NCI-H2171 treated with DMSO at 0.1 percent for 48 hours (cell line): ENCODE measurements at regions not wholly inside any gene's neighbourhood (a gene's known extent, or its start where the extent isn't known, plus 50 kb on each side); places are given as distances from the start of the nearest gene placed in this dataset.
"Not testable (repeated sequence)": the region's sequence is repeated elsewhere in the genome, so short reads cannot be mapped to it uniquely, and the experiment has no call there.

ENCODE experiments used
- DNase-seq: peaks from one replicate; lab custom pipeline; 2025; lab: John Stamatoyannopoulos, UW

DNA sequence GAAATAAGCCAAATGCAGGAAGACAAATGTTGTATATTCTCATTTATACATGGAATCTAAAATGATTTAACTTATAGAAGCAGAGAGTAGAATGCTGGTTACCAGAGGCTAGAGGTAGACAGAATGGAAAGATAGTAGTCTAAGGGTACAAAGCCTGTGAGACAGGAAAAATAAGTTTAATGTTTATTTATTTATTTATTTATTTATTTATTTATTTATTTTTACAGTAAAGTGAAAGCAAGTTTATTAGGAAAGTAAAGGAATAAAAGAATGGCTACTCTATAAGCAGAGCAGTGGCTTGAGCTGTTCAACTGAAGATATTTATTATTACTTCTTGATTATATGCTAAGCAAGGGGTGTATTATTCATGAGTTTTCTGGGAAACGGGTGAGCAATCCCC, 203.2 kb downstream of the LAS1L start:
- no peak for DNase-seq

DNA sequence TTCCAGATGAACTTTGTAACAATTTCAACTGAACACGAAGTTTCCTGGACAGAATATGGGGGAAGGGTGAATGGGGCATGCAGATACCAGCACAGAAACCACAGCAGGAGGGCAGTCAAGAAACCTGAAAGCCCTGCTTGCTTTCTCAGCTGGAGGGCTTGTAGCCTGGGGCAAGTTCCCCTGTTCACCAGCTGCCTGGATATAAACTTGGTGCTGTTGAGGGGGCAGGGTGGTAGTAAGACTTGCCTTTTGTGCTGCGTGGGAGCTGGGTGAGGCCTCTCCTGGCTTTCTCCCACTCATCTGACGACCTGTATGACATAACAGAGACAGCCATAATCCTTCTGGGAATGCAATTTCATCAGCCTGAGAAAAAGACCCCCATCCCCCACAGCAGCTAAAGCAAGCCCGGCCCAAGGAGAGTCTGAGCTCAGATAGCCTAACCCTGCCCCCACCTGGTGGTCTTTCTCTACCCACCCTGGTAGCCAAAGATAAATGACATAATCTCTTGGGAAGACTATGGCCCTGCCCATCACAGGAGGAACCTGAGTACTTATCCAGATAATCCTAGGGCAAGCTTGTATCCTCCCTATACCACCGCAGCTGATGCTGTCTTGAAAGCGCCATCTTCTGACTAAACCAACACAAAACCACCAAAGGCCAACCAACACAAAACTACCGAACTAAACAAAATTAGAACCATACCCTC, 234.3 kb downstream of the LAS1L start:
- no peak for DNase-seq

DNA sequence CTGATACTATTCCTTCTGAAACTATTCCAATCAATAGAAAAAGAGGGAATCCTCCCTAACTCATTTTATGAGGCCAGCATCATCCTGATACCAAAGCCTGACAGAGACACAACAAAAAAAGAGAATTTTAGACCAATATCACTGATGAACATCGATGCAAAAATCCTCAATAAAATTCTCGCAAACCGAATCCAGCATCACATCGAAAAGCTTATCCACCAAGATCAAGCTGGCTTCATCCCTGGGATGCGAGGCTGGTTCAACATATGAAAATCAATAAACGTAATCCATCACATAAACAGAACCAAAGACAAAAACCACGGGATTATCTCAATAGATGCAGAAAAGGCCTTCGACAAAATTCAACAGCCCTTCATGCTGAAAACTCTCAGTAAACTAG, 251.7 kb downstream of the LAS1L start:
- not testable (repeated sequence) for DNase-seq

DNA sequence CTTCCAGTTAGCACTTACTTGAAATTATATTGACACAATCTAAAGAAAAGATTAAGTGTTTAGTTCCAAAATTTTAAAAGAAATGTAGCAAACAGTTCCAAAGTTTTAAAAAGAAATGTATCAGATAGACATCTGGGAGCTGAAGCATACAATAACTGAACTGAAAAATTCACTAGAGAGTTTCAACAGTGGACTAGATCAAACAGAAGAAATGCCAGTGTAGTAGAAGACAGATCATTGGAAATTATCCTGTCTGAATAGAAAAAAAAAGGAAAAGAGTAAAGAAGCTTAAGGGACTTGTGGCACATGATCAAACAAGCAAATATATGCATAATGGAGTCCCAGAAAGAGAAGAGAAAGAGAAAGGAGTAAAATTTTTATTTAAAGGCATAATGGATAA, 261.4 kb downstream of the LAS1L start:
- DNase-seq, result no peak

DNA sequence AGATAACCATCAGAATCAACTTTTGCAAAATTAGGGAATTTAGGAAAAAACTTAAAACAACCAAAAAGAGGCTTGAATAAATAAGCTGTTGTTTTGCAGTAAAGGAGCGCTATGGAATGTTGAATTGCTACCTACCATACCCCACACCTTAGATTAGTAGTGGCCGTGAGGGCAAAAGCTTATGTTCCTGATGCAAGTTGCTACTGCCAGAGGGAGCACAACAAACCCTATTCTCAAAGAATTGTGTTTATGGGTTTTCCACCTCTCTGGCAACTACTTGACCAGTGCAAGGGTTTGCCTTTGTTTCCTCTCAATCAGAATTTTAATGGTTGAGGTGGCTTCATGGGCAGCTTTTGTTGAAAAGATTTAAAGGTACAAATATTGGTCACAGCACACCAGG, 268.1 kb downstream of the LAS1L start:
- no peak for DNase-seq

DNA sequence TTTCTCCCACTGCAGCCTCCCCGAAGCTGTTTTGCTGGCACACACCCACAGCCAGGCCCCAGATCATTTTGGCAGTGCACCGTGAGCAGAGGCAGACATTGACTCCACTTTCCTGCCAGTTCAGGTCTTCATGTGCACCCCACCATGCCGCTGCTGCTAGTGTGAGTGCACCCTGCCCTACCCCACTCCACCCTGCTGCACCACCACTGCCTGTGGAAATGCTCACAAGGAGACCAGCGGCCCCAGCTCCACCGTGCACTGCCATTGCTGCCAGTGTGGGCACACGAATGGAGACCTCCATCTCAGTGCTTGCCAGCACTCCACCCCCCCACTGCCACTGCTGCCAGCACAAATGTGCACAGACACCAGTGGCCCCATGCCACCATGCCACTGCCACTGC, 277.6 kb upstream of the ZC4H2 start:
- no peak for DNase-seq

DNA sequence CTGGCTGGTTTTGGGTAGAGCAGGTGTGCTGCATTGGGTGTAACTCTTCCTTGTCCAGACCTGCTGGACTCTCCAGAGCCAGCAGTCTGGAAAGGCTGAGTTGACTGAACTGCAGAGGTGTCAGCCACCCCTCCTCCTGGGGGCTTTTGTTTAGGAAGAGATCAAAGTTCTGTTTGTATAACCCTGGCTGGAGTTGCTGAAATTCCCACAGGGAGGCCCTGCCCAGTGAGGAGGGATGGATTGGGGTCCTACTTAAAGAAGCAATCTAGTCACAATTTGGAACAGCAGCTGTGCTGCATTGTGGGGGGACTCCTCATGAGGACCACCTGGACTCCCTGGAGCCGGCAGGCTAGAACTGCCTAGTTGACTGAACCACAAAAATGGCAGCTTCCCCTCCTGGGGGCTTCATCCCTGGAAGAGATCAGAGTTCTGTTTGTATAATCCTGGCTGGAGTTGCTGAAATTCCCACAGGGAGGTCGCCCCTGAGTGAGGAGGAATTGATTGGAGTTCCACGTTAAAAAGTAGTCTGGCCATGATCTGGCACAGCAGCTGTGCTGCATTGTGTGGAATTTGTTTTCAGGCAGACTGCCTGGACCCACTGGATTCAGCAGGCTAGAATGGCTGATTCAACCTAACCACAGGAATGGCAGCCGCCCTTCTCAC, 264.9 kb upstream of the ZC4H2 start:
- DNase-seq, result no peak

DNA sequence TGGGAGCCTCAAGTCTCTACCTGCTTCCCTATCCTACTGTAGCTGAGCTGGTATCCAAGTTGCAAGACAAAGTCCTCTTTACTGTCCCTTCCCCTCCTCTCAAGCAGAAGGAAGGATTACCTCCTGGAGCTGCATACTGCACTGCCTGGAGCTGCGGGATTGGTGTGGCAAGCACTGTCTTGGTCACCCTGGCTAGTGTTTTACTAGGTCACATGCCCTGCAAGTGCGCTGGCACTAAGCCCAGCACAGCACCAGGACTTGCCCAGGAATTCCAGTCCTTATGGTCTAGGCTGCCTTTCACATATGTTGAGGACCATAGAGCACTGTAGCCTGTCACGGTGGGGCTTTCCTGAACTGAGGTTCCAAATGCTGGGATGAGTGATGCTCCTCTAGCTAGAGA, 227.3 kb upstream of the ZC4H2 start:
- DNase-seq, result no peak

DNA sequence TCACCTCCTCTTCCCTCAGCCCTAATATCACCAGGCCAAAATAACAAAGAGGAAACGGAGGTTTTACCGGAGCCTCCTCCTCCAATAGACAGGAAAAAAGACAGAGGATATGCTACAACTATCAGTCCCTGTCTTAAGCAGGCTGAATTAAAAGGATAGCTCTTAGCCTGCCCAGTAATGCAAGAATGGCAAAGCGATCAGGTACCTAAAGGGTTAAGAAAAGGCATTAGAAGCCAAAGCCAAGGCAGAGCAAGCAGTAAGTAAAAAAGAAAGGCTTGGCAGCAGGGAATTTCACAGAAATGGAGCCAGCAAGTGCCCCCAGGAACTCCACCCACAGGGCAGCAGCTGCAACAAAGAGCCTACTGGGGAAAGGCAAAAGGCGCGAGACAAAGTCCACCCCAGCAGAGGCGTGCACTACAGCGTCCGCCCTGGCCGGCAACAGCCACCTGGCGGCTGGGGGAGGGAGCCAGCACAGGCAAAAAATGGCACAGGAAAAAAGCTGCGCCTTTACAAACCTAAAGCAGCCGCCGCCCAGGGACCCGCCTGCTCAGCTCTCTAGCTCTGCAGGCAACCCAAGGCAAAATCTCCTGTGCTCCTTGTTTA, 220.6 kb upstream of the ZC4H2 start:
- DNase-seq, result no peak

DNA sequence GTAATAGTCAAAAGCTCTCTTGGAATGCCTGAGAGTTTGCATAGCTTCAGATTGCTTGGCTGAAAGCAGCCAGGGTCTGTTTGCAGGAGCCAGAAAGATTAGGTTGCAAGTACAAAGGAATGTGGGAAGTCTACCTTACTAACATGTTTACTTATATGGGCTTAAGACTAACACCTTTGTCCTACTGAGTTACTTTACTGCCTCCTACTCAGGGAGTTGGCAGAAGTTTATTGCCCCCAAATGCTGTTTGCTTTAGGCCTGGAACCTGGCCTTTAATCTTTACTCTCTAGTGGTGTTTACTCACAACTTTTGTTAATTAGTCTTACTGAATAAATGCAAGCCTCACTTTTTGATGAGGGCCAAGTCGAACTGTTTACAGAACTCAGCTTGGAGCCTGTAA, 219.4 kb upstream of the ZC4H2 start:
- no peak for DNase-seq

DNA sequence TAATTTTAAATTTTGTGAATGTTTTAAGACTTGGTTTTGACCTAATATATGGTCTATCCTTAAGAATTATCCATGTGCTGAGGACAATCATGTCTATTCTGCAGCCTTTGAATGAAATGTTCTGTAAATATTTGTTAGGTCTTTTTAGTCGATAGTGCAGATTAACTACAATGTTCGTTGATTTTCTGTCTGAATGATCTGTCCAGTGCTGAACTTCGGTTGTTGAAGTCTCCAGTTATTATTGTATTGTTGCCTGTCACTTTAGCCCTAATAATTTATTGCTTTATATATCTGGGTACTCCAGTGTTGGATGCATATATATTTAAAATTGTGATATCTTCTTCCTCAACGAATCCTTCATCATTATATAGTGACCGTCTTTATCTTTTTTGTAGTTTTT, 218.3 kb upstream of the ZC4H2 start:
- no peak for DNase-seq

DNA sequence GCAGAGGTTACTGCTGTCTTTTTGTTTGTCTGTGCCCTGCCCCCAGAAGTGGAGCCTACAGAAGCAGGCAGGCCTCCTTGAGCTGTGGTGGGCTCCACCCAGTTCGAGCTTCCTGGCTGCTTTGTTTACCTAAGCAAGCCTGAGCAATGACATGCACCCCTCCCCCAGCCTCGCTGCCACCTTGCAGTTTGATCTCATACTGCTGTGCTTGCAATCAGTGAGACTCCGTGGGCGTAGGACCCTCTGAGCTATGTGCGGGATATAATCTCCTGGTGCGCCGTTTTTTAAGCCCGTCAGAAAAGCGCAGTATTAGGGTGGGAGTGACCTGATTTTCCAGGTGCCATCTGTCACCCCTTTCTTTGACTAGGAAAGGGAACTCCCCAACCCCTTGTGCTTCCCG, 187.1 kb upstream of the ZC4H2 start:
- not testable (repeated sequence) for DNase-seq

DNA sequence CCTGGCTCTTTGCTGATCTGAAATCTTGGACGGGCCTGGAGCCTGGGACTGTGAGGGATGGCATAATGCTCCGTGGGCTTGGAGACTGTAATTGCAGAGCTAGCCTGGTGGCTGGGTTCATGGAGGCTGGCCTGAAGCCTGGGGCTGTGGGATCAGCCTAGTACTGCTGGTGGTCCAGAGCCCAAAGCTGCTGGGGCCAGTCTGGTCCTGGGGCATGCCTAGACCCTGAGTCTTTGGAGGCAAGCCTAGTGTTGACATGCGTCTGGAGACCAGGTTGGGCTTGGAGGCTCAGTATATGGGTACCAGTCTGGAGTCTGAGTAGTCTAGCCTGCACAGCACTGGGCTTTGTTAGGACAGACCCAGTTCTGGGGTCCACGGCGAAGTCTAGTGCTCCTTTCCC, 172.0 kb upstream of the ZC4H2 start:
- no peak for DNase-seq

DNA sequence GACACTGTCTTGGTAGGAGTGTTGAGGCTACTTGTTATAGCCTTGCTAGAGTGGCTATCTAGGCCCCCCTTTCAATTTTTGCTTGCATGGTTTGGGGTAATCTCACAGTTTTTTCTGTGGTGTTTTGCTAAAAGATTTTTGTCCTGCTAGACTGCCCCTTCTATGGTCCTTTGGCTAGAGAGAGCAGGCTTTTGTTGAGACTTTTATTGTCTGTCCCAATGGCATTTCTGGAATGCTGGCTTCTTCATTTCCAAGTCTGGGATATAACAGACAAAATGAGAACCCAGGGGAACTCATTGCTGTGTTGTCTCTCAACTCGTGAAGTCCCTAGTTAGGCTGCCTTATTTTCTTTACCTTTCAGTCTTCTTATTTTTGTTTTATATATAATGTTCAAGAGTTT, 160.2 kb upstream of the ZC4H2 start:
- no peak for DNase-seq

DNA sequence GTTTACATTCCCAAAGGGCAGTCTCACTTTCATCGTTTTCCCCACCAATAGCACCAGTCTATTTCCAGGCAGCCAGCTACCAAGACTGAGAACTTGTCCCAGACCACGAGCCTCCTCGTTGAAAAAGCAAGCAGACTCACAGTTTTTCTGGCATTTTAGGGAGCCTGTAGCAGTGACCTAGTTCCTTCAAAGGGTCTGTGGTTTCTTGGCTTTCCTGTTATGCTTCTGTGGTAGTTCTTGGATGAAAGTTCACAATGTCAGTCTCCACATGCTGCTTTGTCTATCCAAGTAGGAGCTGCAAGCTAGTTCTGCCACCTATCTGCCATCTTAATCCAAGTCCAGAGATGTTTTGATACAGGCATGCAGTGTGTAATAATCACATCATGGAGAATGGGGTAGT, 151.6 kb upstream of the ZC4H2 start:
- DNase-seq, result no peak

DNA sequence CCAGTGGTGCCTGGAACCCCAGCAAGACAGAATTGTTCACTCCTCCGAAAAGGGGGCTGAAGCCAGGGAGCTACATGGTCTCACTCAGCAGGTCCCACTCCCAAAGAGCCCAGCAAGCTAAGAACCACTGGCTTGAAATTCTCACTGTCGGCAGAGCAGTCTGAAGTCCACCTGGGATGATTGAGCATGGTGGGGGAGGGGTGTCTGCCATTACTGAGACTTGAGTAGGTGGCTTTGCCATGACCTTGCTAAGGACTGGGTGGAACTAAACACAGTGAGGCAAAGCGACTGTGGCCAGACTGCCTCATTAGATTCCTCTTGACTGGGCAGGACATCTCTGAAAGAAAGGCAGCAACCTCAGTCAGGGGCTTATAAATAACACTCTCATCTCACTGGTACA, 122.6 kb upstream of the ZC4H2 start:
- DNase-seq, result no peak

DNA sequence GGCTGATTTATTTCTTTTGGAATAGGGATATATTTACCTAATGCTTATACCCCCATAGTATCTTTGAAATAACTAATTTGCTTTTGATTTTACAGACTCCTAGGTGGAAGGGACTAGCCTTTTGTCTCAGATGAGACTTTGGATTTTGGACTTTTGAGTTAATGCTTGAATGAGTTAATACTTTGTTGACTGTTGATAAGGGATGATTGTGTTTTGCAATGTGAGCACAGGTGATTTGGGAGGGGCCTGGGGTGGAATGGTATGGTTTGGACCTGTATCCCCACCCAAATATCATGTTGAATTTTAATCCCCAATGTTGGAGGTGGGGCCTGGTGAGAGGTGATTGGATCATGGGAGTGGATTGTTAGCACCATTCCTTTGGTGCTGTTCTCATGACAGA, 117.4 kb upstream of the ZC4H2 start:
- no peak for DNase-seq

DNA sequence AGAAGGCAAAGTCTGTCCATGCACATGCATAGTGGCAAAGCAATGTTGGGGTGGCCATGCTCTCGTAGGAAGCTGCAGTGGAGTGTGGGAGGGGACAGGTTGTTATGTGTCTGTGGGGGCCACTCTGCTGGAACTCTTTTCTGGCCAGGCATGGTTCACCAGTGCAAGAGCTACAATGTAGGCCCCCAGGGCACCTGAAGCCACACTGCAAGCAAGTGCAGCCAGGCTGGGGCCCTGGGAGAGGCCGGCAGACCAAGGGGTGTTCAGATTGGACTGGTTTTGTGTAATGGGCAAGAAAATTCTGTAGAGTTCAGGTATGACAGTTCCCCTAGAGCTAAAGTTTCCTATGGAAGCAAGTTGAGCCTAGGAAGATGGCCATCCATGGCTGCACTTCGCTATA, 97.0 kb upstream of the ZC4H2 start:
- DNase-seq, result no peak

DNA sequence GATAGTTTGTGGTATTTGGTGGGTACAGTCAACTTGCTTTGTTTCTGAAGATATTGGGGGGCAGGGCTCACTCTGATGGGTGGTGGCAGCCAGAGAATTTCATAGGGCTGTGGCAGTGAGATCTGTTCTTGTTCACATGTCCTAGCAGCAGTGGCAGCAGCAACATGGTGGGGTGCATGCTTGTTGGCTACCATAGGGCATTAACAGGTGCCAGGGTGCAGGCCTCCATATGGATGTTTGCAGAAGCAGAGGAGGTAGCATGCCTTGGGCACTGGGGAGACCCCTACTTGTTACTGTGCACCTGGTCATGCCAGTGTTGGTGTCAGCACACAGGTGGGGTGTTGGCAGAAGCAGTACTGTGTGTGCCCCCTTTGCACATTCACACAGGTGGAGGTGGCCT, 96.3 kb upstream of the ZC4H2 start:
- DNase-seq, result no peak

DNA sequence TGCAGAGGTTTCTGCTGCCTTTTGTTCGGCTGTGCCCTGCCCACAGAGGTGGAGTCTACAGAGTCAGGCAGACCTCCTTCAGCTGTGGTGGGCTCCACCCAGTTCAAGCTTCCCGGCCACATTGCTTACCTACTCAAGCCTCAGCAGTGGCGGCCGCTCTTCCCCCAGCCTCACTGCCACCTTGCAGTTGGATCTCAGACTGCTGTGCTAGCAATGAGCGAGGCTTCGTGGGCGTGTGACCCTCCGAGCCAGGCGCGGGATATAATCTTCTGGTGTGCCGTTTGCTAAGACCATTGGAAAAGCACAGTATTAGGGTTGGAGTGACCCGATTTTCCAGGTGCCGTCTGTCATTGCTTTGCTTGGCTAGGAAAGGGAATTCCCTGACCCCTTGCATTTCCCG, 82.4 kb upstream of the ZC4H2 start:
- not testable (repeated sequence) for DNase-seq

DNA sequence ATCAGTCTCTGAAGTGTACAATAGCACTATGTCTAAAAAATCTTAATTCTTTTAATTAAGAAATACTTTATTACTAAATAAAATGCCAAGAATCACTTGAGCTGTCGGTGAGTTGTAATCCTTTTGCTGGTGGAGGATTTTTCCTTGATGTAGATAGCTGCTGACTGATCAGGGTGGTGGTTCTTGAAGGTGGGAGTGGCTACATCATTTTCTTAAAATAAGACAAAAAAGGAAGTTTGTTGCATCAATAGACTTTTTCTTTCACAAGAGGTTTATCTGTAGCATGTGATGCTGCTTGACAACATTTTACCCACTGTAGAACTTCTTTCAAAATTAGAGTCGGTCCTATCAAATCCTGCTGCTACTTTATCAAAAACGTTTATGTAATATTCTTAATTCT, 68.8 kb upstream of the ZC4H2 start:
- no peak for DNase-seq

DNA sequence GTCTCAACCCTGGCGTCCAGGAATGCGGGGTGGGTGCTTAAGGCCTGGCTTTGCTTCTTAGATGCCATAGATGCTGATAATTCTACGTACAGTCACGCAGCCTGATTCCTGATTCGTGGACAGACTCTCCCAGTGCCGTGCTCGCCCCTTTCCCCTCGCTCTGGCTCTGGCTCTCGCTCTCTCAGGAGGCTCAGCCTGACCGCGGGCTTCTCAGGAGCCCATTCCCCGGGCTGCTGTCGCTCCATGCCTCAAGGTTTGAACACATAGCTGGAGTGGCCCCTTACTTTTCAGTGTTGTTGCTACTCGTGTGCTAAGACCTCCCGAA, 59.2 kb upstream of the ZC4H2 start:
- DNase-seq, result no peak

DNA sequence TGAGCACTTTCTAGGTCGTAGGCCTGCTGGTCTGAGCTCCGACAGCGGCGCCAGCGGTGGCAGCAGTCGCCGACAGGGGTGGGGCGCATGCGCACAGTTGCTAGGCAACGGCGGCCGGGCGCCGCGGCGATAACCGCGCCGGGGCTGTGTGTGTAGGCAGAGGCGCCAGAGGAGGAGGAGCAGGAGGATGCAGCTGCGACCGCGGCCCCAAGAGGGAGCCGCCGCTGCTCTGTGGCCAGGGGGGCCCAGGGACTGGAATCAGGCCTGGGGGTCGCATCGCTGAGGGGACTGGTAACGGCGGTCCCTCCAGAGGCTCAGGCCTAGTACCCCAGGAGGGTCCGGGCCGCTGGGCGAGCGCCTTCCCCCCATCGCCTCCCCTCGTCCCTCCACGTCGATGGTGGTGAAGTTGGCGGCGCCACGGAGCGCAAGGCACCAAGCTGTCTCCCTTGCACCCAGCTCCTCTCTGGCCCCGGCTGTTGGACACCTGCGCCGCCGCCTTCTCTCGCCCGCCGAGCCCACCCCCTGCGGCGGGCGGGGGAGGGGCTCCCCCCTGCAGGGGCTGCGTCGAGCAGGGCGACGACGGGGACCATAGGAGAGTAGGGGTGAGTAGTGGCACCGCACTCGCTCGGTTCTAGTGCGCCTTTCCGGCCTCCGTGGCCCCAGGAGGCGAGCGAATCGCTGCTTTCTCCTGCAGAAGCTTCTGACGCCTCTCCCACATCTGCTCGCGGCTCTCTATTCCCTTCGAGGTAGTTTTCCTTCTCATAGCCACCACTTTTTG, 58.6 kb upstream of the ZC4H2 start, which contains the start of gene ZC3H12B:
Gene ZC3H12B (plus strand): TSS at position 159 of the 778 bp plus-strand sequence.
- DNase-seq, result peak; percentile 11
